A673 (cell line): ENCODE measurements at regions not wholly inside any gene's neighbourhood (a gene's known extent, or its start where the extent isn't known, plus 50 kb on each side); places are given as distances from the start of the nearest gene placed in this dataset.

Source experiments
- CTCF ChIP-seq: fragments of 300-800, 200-600 bp; sonication (generic); conservative IDR thresholded peaks from 2 replicates; pipeline ENCODE4 v1.5.1; 2017; ENCODE audit warnings: low read depth, mild to moderate bottlenecking, antibody characterized with exemption, low read length, moderate library complexity, mixed read lengths
- EZH2 ChIP-seq: fragments of 200-600 bp; sonication (generic); IDR thresholded peaks from 2 replicates; pipeline ENCODE4 v1.6.1; 2017; ENCODE audit warnings: borderline replicate concordance, low read depth, mild to moderate bottlenecking, mixed read lengths, antibody characterized with exemption, low read length; ENCODE audit not compliant: poor library complexity, severe bottlenecking

GRCh38 chr9:108489567-108489966 lies 366.2 kb downstream of the ACTL7B start:
- TF ChIP-seq CTCF: no peak
- TF ChIP-seq EZH2: no peak
